Chondrocyte (in vitro differentiated cells): ENCODE measurements at regions not wholly inside any gene's neighbourhood (a gene's known extent, or its start where the extent isn't known, plus 50 kb on each side); places are given as distances from the start of the nearest gene placed in this dataset.

Source experiments
- DNase-seq: peaks from one replicate; pipeline ENCODE4 v3.0.0; 2021; ENCODE audit warnings: mixed read lengths, low spot score
- H3K27ac Mint-ChIP-seq: one replicate; pipeline ENCODE4 v1.8.0; 2021; ENCODE audit warnings: mild to moderate bottlenecking, moderate library complexity, mixed read lengths; ENCODE audit not compliant: unreplicated experiment
- H3K27me3 Mint-ChIP-seq: 2 replicates; pipeline ENCODE4 v1.8.0; 2021; ENCODE audit warnings: low read depth, mixed read lengths
- H3K36me3 Mint-ChIP-seq: 2 replicates; pipeline ENCODE4 v1.8.0; 2021; ENCODE audit warnings: low read depth, mixed read lengths
- H3K4me1 Mint-ChIP-seq: 2 replicates; pipeline ENCODE4 v1.8.0; 2021; ENCODE audit warnings: low read depth, mild to moderate bottlenecking, mixed read lengths
- H3K4me3 Mint-ChIP-seq: one replicate; pipeline ENCODE4 v1.8.0; 2021; ENCODE audit warnings: mild to moderate bottlenecking, moderate library complexity, mixed read lengths; ENCODE audit not compliant: unreplicated experiment
- H3K9me3 Mint-ChIP-seq: 2 replicates; pipeline ENCODE4 v1.8.0; 2021; ENCODE audit warnings: low read depth, mixed read lengths
- CTCF ChIP-seq: fragments of 200-600 bp; sonication (generic); IDR thresholded peaks from 2 replicates; pipeline ENCODE4 v1.5.0; 2021; ENCODE audit warnings: antibody characterized with exemption, mild to moderate bottlenecking, moderate library complexity

- H3K36me3 Mint-ChIP-seq = no peaks in the 10 kb centered on the region
- H3K27me3 Mint-ChIP-seq = peaks cover under 1% of the 10 kb centered on the region
- H3K9me3 Mint-ChIP-seq = no peaks in the 10 kb centered on the region
- no peak for DNase-seq
- H3K4me3 Mint-ChIP-seq = no peak overlapping the region
- no peak for TF ChIP-seq CTCF
- no peak overlapping the region for H3K27ac Mint-ChIP-seq
- H3K4me1 Mint-ChIP-seq = peaks cover 12% of the 10 kb centered on the region
Observed at GRCh38 chr12:13390381-13390861, 193.9 kb downstream of the EMP1 start.

- Mint-ChIP-seq H3K4me1 (peaks cover 12% of the 10 kb centered on the region), H3K27me3 (peaks cover 5% of the 10 kb centered on the region)
- TF ChIP-seq CTCF = no peak
Observed at GRCh38 chr12:13387101-13387500, 190.6 kb downstream of the EMP1 start.

GRCh38 chr12:13386323-13387039 is 190.0 kb downstream of the EMP1 start:
- DNase-seq = no peak
- Mint-ChIP-seq H3K9me3 (no peaks in the 10 kb centered on the region), H3K36me3 (no peaks in the 10 kb centered on the region), H3K4me1 (peaks cover 12% of the 10 kb centered on the region), H3K4me3 (no peak overlapping the region), H3K27ac (no peak overlapping the region), H3K27me3 (peaks cover 9% of the 10 kb centered on the region)
- no peak for TF ChIP-seq CTCF

More at GRCh38 chr12:13387101-13387500, 190.6 kb downstream of the EMP1 start:
- Mint-ChIP-seq H3K9me3 (no peaks in the 10 kb centered on the region), H3K4me3 (no peak overlapping the region), H3K36me3 (no peaks in the 10 kb centered on the region), H3K27ac (no peak overlapping the region)
- no peak for DNase-seq

- no peaks in the 10 kb centered on the region for H3K4me1 Mint-ChIP-seq
Observed at GRCh38 chr12:13383379-13383778, 186.9 kb downstream of the EMP1 start.

GRCh38 chr12:13380297-13380696 is 183.8 kb downstream of the EMP1 start:
- Mint-ChIP-seq H3K4me3 (no peak overlapping the region), H3K9me3 (peaks cover 4% of the 10 kb centered on the region), H3K4me1 (no peaks in the 10 kb centered on the region), H3K27ac (no peak overlapping the region), H3K36me3 (no peaks in the 10 kb centered on the region), H3K27me3 (peaks cover 17% of the 10 kb centered on the region)
- no peak for TF ChIP-seq CTCF
- DNase-seq = no peak

More at GRCh38 chr12:13383379-13383778, 186.9 kb downstream of the EMP1 start:
- no peak overlapping the region for H3K4me3 Mint-ChIP-seq
- H3K36me3 Mint-ChIP-seq = no peaks in the 10 kb centered on the region
- no peak overlapping the region for H3K27ac Mint-ChIP-seq
- H3K9me3 Mint-ChIP-seq = no peaks in the 10 kb centered on the region
- no peak for DNase-seq
- peaks cover 19% of the 10 kb centered on the region for H3K27me3 Mint-ChIP-seq
- no peak for TF ChIP-seq CTCF
